HG03442 (cell line): ENCODE measurements at regions not wholly inside any gene's neighbourhood (a gene's known extent, or its start where the extent isn't known, plus 50 kb on each side); places are given as distances from the start of the nearest gene placed in this dataset.
"Not testable (repeated sequence)": the region's sequence is repeated elsewhere in the genome, so short reads cannot be mapped to it uniquely, and the experiment has no call there.

Experiments
- ATAC-seq: cut with Tn5 transposase; IDR thresholded peaks from one replicate; pipeline ENCODE4 v1.9.1; 2021; ENCODE audit warnings: mild to moderate bottlenecking, moderate library complexity; ENCODE audit not compliant: unreplicated experiment

DNA sequence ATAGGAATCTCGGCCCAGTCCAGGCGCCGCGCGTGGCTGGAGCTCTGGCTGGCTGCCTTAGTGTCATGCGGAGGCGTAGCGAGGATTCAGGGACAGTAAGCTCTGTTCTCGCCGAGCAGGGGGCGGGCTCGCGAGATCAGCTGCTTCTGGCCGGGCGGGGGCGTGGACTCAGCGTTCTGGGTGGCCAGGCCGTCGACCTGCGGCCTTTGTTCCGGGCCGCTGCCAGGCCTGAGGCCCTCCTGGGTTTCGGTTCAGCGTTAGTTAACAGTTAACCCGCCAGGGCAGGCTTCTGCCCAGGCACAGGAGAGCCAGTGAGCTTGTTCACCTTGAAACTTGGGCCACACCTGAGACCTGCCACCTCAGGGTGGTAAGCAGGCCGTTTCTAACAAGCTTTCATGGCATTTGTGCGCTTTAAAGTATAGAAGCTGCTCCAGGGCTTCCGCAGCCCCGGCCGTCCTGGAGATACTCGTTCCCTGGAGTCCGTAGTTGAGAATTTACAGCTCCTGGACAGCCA lies 332.2 kb upstream of the SGCG start:
- ATAC-seq: no peak

DNA sequence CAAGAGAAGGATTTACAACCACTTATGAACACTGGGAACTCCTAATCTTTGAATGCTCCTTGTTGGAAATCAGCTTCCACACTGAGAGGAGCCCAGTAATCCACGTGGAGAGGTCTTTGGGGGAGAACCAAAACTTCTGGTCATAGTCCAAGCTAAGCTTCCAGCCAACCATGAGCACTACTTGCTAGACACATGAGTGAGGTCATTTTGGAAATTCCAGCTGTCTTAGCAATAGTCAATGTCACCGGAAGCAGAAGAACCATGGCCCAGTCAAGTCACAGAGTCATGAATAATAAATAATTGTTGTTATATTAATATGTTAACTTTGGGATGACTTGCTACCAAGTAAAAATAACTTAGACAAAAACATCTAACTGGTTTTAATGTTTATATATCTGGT lies 324.9 kb upstream of the SGCG start:
- no peak for ATAC-seq

DNA sequence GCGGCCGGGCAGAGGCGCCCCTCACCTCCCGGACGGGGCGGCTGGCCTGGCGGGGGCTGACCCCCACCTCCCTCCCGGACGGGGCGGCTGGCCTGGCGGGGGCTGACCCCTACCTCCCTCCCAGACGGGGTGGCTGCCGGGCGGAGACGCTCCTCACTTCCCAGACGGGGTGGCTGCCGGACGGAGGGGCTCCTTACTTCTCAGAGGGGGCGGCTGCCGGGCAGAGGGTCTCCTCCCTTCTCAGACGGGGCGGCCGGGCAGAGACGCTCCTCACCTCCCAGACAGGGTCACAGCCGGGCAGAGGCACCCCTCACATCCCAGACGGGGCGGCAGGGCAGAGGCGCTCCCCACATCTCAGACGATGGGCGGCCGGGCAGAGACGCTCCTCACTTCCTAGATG lies 321.8 kb upstream of the SGCG start:
- ATAC-seq: not testable (repeated sequence)

DNA sequence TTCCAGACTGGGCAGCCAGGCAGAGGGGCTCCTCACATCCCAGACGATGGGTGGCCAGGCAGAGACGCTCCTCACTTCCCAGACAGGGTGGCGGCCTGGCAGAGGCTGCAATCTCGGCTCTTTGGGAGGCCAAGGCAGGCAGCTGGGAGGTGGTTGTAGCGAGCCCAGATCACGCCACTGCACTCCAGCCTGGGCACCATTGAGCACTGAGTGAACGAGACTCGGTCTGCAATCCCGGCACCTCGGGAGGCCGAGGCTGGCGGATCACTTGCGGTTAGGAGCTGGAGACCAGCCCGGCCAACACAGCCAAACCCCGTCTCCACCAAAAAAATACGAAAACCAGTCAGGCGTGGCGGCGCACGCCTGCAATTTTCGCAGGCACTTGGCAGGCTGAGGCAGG lies 321.4 kb upstream of the SGCG start:
- ATAC-seq: not testable (repeated sequence)

DNA sequence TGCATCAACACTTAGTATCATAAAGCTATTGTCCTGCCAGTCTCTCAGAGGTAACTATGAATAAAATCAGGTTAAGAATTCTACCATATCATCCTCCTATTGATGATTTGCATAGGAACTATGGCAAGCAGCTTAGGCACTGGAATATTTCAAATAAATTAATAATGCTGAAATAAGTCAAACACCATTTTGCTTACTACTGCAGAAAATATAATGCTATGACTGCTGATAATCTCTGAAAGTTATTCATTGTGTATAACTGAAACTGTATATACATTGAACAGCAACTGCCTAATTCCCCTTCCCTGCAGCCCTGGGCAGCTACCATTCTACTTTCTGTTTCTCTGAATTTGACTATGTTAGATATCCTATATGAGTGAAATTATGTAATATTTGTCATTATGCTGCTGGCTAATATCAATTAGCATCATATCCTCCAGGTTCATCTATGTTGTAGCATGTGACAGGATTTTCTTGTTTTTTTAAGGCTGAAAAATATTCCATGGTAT lies 318.8 kb upstream of the SGCG start:
- ATAC-seq: no peak

DNA sequence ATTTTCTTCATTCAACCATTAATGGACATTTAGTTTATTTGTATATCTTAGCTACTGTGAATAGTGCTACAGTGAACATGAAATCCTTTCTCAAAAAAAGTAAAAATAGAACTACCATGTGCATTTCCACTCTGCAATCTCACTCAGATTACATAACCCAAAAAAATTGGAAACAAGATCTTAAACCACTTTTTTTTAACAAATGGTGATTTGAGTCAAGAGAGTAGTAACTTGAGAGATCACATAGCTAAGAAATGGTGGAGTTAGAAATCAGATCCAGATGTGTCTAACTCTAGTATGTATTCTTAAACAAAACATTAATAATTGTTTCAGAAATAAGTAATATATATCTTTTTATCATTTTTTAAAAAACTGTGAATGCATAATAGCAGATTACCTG lies 318.3 kb upstream of the SGCG start:
- no peak for ATAC-seq

DNA sequence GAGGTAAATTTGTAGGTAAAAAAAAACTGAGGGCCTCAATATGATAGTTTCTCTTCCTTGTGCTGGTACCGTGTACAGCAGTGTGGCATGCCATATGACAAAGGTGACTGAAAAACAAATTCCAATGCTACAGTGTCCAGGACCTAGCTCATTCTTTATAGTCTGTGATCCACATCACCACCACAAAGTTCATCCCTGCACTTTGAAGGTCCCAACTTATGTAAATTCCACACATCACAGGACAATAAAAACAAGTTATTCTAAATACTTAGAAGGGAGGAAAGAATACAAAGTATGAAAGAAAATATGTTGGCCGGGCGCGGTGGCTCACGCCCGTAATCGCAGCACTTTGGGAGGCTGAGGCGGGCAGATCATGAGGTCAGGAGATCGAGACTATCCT lies 314.6 kb upstream of the SGCG start:
- no peak for ATAC-seq

DNA sequence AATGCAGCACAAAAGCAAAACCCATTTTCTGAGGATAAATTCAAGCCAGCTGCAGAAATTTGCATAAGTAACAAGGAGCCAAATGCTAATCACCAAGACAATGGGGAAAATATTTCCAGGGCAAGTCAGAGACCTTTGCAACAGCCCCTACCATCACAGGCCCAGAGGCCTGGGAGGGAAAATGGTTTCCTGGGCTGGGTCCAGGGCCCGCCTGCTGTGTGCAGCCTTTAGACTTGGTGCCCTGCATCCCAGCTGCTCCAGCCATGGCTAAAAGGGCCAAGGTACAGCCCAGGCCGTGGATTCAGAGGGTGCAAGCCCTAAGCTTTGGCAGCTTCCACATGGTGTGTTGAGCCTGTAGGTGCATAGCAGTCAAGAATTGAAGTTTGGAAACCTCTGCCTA lies 309.5 kb upstream of the SGCG start:
- no peak for ATAC-seq

DNA sequence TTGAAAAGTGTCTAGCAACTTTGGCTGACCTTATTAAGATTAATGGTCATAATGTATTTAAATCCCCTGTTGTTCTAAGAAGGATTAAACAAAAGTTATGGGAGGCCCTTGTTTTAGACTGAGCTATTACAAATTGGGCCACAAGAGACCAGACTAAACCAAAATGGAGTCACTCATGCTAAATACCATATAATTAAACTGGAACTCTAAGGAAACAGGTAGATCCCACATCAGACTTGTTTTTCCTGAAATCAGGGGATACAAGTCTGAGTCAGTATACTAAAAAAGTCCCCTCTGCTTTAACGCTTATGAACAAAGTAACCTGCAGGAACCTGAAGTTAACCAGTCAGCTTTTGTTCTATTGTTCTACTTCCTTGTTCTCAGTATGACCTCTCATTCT lies 305.9 kb upstream of the SGCG start:
- ATAC-seq: no peak

DNA sequence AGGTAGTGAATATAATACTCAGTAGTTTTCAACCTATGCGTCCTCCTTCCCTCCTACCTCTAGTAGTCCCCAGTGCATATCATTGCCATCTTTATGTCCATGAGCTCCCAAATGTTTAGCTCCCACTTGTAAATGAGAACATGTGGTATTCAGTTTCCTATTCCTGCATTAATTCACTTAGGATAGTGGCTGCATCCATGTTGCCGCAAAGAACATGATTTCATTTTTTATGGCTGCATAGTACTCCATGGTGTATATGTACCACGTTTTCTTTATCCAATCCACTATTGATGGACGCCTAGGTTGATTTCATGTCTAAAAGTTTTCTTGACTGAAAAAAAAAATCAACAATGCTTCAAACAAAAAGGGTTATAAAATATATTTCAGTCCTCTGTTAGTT lies 303.4 kb upstream of the SGCG start:
- no peak for ATAC-seq

DNA sequence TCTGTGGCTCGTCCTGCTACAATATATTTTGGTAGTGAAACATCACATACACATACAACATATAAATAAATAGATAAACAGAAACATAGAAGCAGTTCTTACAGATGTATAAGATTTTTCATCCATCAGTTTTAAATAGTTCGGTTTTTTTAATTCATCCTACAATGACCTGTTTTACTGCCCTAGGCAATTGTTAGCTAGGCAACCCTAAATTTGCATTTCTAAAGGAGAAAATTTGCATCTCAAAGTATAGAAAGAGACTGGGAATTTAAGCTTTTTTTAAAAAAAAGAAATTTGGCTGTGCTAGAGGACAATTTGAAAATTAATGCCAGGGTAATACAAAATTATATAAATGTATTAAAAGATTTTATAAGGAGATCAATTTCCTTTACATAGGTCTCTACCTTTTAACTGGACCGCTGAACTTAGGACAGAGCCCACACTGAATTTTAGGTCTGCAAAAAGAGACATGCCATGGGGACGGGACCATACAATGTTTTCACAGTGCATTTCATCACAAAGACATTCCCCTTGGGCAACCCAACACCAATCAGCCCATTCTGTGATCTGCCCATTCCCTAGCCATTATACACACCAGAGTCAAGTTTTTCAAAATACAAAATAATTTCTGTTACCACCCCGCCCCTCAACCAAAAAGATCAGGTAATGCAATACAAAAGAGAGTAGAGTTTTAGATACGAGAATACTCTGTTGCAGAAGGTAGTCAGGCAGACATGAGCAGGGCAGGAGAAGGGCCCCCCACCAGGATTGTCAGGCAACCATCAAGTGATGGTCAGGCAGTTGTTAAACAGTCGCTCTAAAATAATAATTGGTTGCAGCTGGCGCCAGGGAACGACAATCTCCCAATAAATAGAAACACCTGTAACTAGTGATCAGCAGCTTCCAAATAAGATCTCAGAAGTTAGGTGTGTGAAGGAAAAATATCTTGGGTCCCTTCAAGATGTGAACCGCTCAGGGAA lies 299.7 kb upstream of the SGCG start:
- no peak for ATAC-seq

DNA sequence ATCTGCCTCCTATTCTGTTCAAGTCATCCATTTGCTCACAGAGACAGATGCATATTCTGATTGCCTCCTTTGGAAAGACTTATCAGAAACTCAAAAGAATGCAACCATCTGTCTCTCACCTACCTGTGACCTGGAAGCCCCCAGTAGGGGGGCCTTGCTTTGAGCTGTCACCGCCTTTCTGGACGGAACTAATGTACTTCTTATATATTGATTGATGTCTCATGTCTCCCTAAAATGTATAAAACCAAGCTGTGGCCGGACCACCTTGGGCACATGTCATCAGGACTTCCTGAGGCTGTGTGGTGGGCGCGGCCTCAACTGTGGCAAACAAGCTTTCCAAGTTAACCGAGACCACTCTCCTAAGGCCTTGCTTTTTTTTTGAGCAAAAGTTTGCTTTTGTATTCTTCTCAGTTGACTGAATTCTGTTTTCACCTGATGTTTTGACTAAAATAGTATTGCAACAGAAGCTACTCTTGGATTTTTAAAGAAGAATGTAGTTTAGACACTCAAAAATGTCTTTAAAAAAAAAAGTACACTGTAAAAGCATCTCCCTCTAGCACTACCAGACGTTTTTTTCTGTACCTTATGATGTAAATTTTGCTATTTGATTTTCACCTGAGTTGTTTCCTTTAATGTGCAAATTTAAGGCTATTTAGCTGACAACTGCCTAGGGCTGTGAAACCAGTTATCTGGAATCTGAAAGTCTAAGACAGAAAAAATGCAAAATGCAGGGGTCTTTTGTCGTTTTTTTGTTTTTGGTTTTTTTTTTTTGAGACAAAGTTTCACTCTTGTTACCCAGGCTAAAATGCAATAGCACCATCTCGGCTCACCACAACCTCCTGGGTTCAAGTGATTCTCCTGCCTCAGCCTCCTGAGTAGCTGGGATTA lies 298.8 kb upstream of the SGCG start:
- ATAC-seq: not testable (repeated sequence)

DNA sequence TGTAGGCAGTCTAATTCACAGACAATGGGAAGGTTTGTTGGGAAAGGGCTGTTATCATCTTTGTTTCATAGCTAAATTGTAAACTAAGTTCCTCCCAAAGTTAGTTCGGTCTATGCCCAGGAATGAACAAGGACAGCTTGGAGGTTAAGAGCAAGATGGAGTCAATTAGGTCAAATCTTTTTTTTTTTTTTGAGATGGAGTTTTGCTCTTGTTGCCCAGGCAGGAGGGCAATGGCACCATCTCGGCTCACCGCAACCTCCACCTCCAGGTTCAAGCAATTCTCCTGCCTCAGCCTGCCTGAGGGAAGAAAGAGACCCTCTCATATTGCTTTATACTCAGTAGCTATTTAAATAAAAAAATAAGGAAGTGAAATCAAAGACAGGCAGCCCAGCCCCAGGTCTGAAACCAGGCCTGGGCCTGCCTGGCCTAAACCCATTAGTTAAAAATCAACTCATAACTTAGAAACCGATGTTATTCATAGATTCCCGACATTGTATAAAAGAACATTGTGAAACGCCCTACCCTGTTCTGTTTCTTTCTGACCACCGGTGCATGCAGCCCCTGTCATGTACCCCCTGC lies 297.4 kb upstream of the SGCG start:
- ATAC-seq: no peak

DNA sequence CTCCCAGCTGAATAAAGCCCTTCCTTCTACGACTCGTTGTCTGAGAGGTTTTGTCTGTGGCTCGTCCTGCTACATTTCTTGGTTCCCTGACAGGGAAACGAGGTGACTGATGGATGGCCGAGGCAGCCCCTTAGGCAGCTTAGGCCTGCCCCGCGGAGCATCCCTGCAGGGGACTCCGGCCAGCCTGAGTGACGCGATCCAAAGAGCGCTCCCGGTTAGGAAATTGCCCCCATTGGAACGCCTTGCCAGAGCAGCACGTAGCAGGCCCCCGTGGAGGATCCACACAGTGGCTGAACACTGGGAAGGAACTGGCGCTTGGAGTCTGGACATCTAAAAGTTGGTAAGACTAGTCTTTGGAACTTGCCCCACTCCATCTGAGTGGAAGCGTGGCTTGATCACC lies 296.8 kb upstream of the SGCG start:
- ATAC-seq: no peak

DNA sequence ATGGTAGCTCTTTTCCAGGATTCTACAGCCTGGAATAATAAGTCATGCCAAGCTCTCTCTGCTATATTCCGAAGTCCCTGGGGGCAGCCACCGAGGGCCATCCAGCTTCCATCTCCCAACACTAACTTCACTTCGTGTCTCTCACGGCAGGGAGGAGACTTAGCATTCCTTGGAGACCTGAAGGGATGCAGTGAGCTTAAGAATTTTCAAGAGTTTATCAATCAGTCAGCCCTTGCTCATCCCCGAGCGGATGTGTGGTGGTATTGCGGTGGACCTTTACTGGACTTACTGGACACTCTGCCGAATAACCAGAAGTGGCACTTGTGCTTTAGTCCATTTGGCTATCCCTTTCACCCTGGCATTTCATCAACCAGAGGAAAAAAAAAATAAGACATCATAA lies 294.7 kb upstream of the SGCG start:
- ATAC-seq: not testable (repeated sequence)

DNA sequence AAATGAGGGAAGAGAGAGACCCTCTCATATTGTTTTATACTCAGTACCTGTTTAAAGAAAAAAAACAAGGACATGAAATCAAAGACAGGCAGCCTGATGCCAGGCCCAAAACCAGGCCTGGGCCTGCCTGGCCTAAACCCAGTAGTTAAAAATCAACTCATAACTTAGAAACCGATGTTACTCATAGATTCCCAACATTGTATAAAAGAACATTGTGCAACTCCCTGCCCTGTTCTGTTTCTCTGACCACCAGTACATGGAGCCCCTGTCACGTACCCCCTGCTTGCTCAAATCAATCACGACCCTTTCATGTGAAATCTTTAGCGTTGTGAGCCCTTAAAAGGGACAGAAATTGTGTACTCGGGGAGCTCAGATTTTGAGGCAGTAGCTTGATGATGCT lies 291.4 kb upstream of the SGCG start:
- ATAC-seq: not testable (repeated sequence)

DNA sequence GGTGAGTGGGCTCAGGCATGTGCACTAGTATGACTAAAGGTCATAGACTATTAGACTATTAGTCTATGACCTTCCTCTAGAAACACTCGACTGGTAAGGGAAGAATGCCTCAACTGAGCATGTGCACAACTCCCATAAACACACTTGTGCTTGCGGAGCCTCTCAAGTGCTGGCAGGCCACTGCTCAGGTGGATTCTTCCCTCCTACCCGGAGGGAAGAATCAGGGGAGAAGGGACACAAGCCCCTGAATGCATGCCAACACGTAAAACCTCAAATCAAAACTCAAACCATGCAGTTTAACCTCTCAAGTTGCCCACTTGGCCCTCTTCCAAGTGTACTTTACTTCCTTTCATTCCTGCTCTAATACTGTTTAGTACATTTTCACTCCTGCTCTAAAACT lies 287.6 kb upstream of the SGCG start:
- ATAC-seq: no peak

DNA sequence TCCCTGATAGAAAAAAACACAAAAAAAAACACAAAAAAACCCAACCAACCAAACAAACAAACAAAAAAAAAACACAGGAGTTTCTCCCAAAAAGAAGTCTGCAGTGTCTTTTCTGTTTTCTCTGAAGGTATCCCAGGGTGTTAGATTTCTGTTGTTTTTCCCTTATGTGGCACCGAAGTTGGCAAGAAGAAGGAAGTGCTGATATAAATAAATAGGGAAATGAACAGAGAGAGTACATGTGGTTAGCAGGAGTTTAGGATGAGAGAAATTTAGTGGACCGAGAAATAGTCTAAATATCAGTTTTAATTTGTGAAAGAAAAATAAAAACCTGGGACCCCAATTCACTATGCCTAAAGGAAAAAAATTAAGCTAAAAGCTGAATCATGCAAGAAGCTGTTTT lies 287.0 kb upstream of the SGCG start:
- no peak for ATAC-seq

DNA sequence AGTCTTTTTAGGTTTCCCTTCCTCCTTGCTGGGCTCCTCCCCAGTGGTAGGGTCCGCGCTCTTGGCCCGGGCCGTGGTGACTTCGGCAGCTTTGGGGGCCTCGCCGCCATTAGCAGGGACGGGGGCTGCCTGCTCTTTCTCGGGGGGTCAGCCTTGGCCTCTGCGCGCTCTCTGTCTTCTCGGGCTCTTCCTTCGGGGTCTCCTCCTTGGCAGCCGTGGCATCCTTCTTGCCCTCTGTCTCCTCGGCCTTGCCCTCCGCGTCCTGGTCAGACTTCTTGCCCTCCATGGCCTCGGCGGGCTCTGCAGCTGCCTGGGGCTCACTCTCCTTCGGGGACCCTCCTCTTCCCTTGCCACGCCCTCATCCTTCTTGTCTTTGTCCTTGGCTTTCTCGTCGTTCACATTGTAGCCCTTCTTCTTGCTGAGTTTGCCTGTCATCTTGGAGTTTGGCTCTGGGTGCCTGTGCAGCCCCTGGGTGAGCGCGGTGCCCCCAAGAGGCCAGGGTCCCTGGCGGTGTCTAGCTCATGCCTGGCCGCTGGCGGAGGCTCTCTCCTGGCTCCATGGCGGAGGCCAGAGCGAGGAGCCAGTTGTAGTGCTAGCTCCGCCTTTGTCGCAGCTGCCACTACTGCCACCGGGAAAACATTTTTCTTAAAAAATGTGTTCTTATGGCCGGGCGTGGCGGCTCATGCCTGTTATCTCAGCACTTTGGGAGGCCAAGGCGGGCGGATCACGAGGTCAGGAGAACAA lies 283.0 kb upstream of the SGCG start:
- ATAC-seq: no peak

DNA sequence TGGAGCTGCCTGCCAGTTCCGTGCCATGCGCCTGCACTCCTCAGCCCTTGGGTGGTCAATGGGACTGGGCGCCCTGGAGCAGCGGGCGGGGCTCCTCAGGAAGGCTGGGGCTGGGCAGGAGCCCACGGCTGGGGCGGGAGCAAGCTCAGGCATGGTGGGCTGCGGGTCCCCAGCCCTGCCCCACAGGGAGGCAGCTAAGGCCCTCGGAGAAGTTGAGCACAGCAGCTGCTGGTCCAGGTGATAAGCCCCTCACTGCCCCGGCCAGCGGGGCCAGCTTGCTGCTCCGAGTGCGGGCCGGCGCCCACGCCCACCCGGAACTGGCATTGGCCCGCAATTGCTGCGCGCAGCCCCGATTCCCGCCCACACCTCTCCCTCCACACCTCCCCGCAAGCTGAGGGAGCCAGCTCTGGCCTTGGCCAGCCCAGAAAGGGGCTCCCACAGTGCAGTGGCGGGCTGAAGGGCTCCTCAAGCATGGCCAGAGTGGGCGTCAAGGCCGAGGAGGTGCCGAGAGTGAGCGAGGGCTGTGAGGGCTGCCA lies 280.3 kb upstream of the SGCG start:
- ATAC-seq: not testable (repeated sequence)
